ENCODE measurements at regions not wholly inside any gene's neighbourhood (a gene's known extent, or its start where the extent isn't known, plus 50 kb on each side); places are given as distances from the start of the nearest gene placed in this dataset.

- Histone ChIP-seq H3K27ac (no peak overlapping the region), H3K4me3 (no peak overlapping the region), H3K9me3 (peaks cover 0 to 7% (median 0%) of the 10 kb centered on the region in 11 donors), H3K27me3 (no peaks in the 10 kb centered on the region), H3K4me1 (peaks cover 0 to 22% (median 0%) of the 10 kb centered on the region in 9 donors), H3K36me3 (no peaks in the 10 kb centered on the region)
- TF ChIP-seq CTCF (IDR thresholded peaks at IDR 0.05), result no peak
- intact Hi-C loops (cut with DNase I), result no loop called here
- WGBS, 2 donors, result 83 to 87% methylated on average over 3 of the region's 3 CpGs
- DNase-seq (no peak), ATAC-seq (no peak)
Observed at GRCh38 chr6:14187406-14187805, 69.8 kb downstream of the CD83 start.

GRCh38 chr6:14189074-14189473 lies 71.5 kb downstream of the CD83 start:
- H3K4me3 ChIP-seq, result no peak overlapping the region
- H3K4me1 ChIP-seq, result peaks cover 0 to 27% (median 0%) of the 10 kb centered on the region in 9 donors
- H3K27me3 ChIP-seq, result no peaks in the 10 kb centered on the region
- no peak for TF ChIP-seq CTCF (IDR thresholded peaks at IDR 0.05)
- ATAC-seq, result no peak
- H3K27ac ChIP-seq, result no peak overlapping the region
- DNase-seq, result no peak
- peaks cover 0 to 7% (median 0%) of the 10 kb centered on the region in 11 donors for H3K9me3 ChIP-seq
- H3K36me3 ChIP-seq, result no peaks in the 10 kb centered on the region
- WGBS, 2 donors, result 83 to 92% methylated on average over 2 of the region's 2 CpGs
- intact Hi-C loops (cut with DNase I), result no loop called here

GRCh38 chr6:14190191-14190928 lies 72.8 kb downstream of the CD83 start:
- intact Hi-C loops (cut with DNase I), result no loop called here
- TF ChIP-seq CTCF (IDR thresholded peaks at IDR 0.05), result no peak
- H3K27ac ChIP-seq, result peak overlapping the region in 3 of 10 donors; percentile 5 to 45 (median 16)

GRCh38 chr6:14190929-14191224 lies 73.3 kb downstream of the CD83 start:
- peak in 1 of 8 donors; percentile 12 for ATAC-seq
- intact Hi-C loops (cut with DNase I), result no loop called here
- no peak for TF ChIP-seq CTCF (IDR thresholded peaks at IDR 0.05)

More at GRCh38 chr6:14190191-14190928, 72.8 kb downstream of the CD83 start:
- WGBS, 2 donors, result 60 to 67% methylated on average over 6 of the region's 6 CpGs
- DNase-seq, result no peak
- peaks cover 0 to 27% (median 0%) of the 10 kb centered on the region in 9 donors for H3K4me1 ChIP-seq
- no peaks in the 10 kb centered on the region for H3K36me3 ChIP-seq
- H3K27me3 ChIP-seq, result no peaks in the 10 kb centered on the region
- peaks cover 0 to 6% (median 0%) of the 10 kb centered on the region in 11 donors for H3K9me3 ChIP-seq
- peak in 5 of 8 donors; percentile 23 to 63 (median 43) for ATAC-seq
- H3K4me3 ChIP-seq, result no peak overlapping the region

More at GRCh38 chr6:14190929-14191224, 73.3 kb downstream of the CD83 start:
- Histone ChIP-seq H3K4me1 (peaks cover 0 to 27% (median 0%) of the 10 kb centered on the region in 9 donors), H3K27me3 (no peaks in the 10 kb centered on the region), H3K36me3 (no peaks in the 10 kb centered on the region), H3K27ac (peak overlapping the region in 4 of 10 donors; percentile 5 to 52 (median 41)), H3K4me3 (no peak overlapping the region), H3K9me3 (peaks cover 0 to under 1% (median 0%) of the 10 kb centered on the region in 11 donors)
- no peak for DNase-seq
- WGBS, 2 donors, result 80 to 84% methylated on average over 6 of the region's 6 CpGs
